SK-N-SH (cell line): ENCODE measurements at regions not wholly inside any gene's neighbourhood (a gene's known extent, or its start where the extent isn't known, plus 50 kb on each side); places are given as distances from the start of the nearest gene placed in this dataset.

ENCODE experiments used
- CTCF ChIA-PET: fragments of 300-600, 350-600 bp; formaldehyde crosslinking; extraction: SDS; loops from one replicate; lab custom pipeline; 2021; lab: Yijun Ruan, JAX
- POLR2A ChIA-PET: fragments of 350-600 bp; sonication (Branson Sonifier 250); formaldehyde crosslinking; extraction: SDS; loops from one replicate; lab custom pipeline; 2020; ENCODE audit warnings: antibody characterized with exemption, inconsistent platforms; lab: Yijun Ruan, JAX
- DNase-seq: peaks from one replicate; pipeline ENCODE4 v3.0.0; 2012
- H2AFZ ChIP-seq: fragments of 200-600 bp; sonication (generic); 2 replicates; pipeline ENCODE4 v1.8.1; 2016; ENCODE audit warnings: antibody characterized with exemption, mild to moderate bottlenecking, low read depth
- H3F3A ChIP-seq: fragments of 200-600 bp; sonication (generic); replicated peaks from 2 replicates; pipeline ENCODE3; 2016; ENCODE audit warnings: antibody characterized with exemption, mild to moderate bottlenecking; ENCODE audit not compliant: insufficient read depth
- H3K27ac ChIP-seq, 2 experiments: fragments of 200-500 bp in 1 of 2; fragments of 200-600 bp in 1 of 2; sonication (Bioruptor generic) in 1 of 2; sonication (generic), shearing (Covaris generic) in 1 of 2; 2 replicates each; pipeline versions ENCODE4 v1.5.1 to v1.6.1; 2014 to 2016; ENCODE audit warnings: low read depth in 2 of 2, inconsistent platforms in 1 of 2, low read length in 1 of 2, mild to moderate bottlenecking in 1 of 2, mixed read lengths in 1 of 2
- H3K27me3 ChIP-seq: fragments of 200-600 bp; sonication (generic), shearing (Covaris generic); 2 replicates; pipeline ENCODE4 v1.6.1; 2016; ENCODE audit warnings: mixed run types; ENCODE audit not compliant: insufficient read depth
- H3K36me3 ChIP-seq, 2 experiments: fragments of 200-500 bp in 1 of 2; fragments of 200-600 bp in 1 of 2; sonication (Bioruptor generic) in 1 of 2; sonication (generic) in 1 of 2; replicated peaks in 1 of 2; 2 replicates each; pipeline versions ENCODE3 to v1.5.1; 2014 to 2016; ENCODE audit warnings: low read length in 1 of 2, mild to moderate bottlenecking in 1 of 2; ENCODE audit not compliant: insufficient read depth in 2 of 2, control insufficient read depth in 1 of 2
- H3K4me1 ChIP-seq, 2 experiments: fragments of 200-500 bp in 1 of 2; fragments of 200-600 bp in 1 of 2; sonication (Bioruptor generic) in 1 of 2; sonication (generic), shearing (Covaris generic) in 1 of 2; 2 replicates each; pipeline versions ENCODE4 v1.5.1 to v1.6.1; 2014 to 2016; ENCODE audit warnings: low read depth in 1 of 2, low read length in 1 of 2, mixed run types in 1 of 2; ENCODE audit not compliant: insufficient read depth in 2 of 2, control insufficient read depth in 1 of 2
- H3K4me2 ChIP-seq: fragments of 200-600 bp; sonication (generic), shearing (Covaris generic); 2 replicates; pipeline ENCODE4 v1.6.1; 2017; ENCODE audit warnings: mixed run types
- H3K4me3 ChIP-seq, 2 experiments: fragments of 200-500 bp in 1 of 2; fragments of 200-600 bp in 1 of 2; sonication (Bioruptor generic) in 1 of 2; sonication (generic), shearing (Covaris generic) in 1 of 2; 2 replicates each; pipeline versions ENCODE4 v1.5.1 to v1.8.1; 2014 to 2016; ENCODE audit warnings: low read depth in 2 of 2, inconsistent platforms in 1 of 2, low read length in 1 of 2, mild to moderate bottlenecking in 1 of 2, mixed read lengths in 1 of 2, moderate library complexity in 1 of 2
- H3K79me2 ChIP-seq: fragments of 200-600 bp; sonication (generic); 2 replicates; pipeline ENCODE4 v1.8.1; 2017; ENCODE audit warnings: mild to moderate bottlenecking; ENCODE audit not compliant: insufficient read depth
- H3K9ac ChIP-seq: fragments of 200-600 bp; sonication (generic); 2 replicates; pipeline ENCODE4 v1.6.1; 2017; ENCODE audit warnings: mixed run types
- H3K9me2 ChIP-seq: fragments of 200-600 bp; sonication (generic); 2 replicates; pipeline ENCODE4 v1.6.1; 2017; ENCODE audit warnings: mixed run types
- H3K9me3 ChIP-seq: fragments of 200-600 bp; sonication (generic); 2 replicates; pipeline ENCODE4 v1.6.1; 2017; ENCODE audit warnings: mixed run types, mild to moderate bottlenecking, moderate library complexity
- H4K20me1 ChIP-seq: fragments of 200-600 bp; sonication (generic); 2 replicates; pipeline ENCODE4 v1.6.1; 2017; ENCODE audit warnings: mild to moderate bottlenecking, mixed run types; ENCODE audit not compliant: insufficient read depth
- EZH2phosphoT487 ChIP-seq: fragments of 200-600 bp; sonication (generic); IDR thresholded peaks from 2 replicates; pipeline ENCODE4 v1.6.1; 2017; ENCODE audit warnings: low read depth, mixed run types, mild to moderate bottlenecking, antibody characterized with exemption, moderate library complexity, borderline replicate concordance
- FOXJ3 ChIP-seq: sonication (generic); formaldehyde crosslinking; IDR thresholded peaks from 2 replicates; pipeline ENCODE4 v1.5.1; 2020; ENCODE audit warnings: mild to moderate bottlenecking, missing genetic modification reagents
- FOXM1 ChIP-seq: IDR thresholded peaks from 2 replicates; pipeline ENCODE4 v1.4.0; 2012; ENCODE audit warnings: low read depth, mild to moderate bottlenecking
- GABPA ChIP-seq: IDR thresholded peaks from 2 replicates; pipeline ENCODE4 v1.4.0; 2012; ENCODE audit warnings: low read depth, mild to moderate bottlenecking
- GATA2 ChIP-seq: sonication (generic); formaldehyde crosslinking; IDR thresholded peaks from 2 replicates; pipeline ENCODE4 v1.5.0; 2020; ENCODE audit warnings: mild to moderate bottlenecking, missing genetic modification reagents
- IRF3 ChIP-seq: fragments of 150-350 bp; IDR thresholded peaks from 2 replicates; pipeline ENCODE4 v1.6.1; 2016; ENCODE audit warnings: mild to moderate bottlenecking, low read depth, low read length
- JUND ChIP-seq: IDR thresholded peaks from 2 replicates; pipeline ENCODE4 v1.4.0; 2012
- MAX ChIP-seq: IDR thresholded peaks from 2 replicates; pipeline ENCODE4 v1.4.0; 2012; ENCODE audit warnings: low read depth
- MEF2A ChIP-seq: IDR thresholded peaks from 2 replicates; pipeline ENCODE4 v1.4.0; 2012; ENCODE audit warnings: low read depth, borderline replicate concordance
- MXI1 ChIP-seq: IDR thresholded peaks from 2 replicates; pipeline ENCODE4 v1.6.1; 2012; ENCODE audit warnings: mild to moderate bottlenecking, low read depth, low read length, improper control_type of control experiment
- NFIC ChIP-seq: IDR thresholded peaks from 2 replicates; pipeline ENCODE4 v1.4.0; 2012; ENCODE audit warnings: borderline replicate concordance
- RAD21 ChIP-seq: IDR thresholded peaks from 2 replicates; pipeline ENCODE4 v1.6.1; 2012; ENCODE audit warnings: mild to moderate bottlenecking, low read length
- REST ChIP-seq: IDR thresholded peaks from 2 replicates; pipeline ENCODE4 v1.6.1; 2012; ENCODE audit warnings: mild to moderate bottlenecking, low read depth, low read length, moderate library complexity
- RXRA ChIP-seq: IDR thresholded peaks from 2 replicates; pipeline ENCODE4 v1.4.0; 2012; ENCODE audit warnings: low read depth, mild to moderate bottlenecking, borderline replicate concordance
- SIN3A ChIP-seq: IDR thresholded peaks from 2 replicates; pipeline ENCODE4 v1.6.1; 2012; ENCODE audit warnings: low read depth, mild to moderate bottlenecking, low read length, moderate library complexity, borderline replicate concordance
- TAF1 ChIP-seq: IDR thresholded peaks from 2 replicates; pipeline ENCODE4 v1.6.1; 2012; ENCODE audit warnings: low read depth, mild to moderate bottlenecking, low read length, moderate library complexity, borderline replicate concordance
- TCF12 ChIP-seq: IDR thresholded peaks from 2 replicates; pipeline ENCODE4 v1.4.0; 2012
- TEAD4 ChIP-seq: IDR thresholded peaks from 2 replicates; pipeline ENCODE4 v1.4.0; 2012; ENCODE audit warnings: mild to moderate bottlenecking, borderline replicate concordance; ENCODE audit not compliant: insufficient read depth
- WGBS: methylation state at CpG from one replicate; pipeline ENCODE4 v1.1.6; 2017; ENCODE audit warnings: low lambda C conversion rate; 5-methylcytosine and 5-hydroxymethylcytosine counted together

- no peaks in the 10 kb centered on the region for H3K36me3 ChIP-seq
- WGBS, result 60% methylated on average over 9 of the region's 9 CpGs
- no peaks in the 10 kb centered on the region for H3K27me3 ChIP-seq
- H3K9me2 ChIP-seq, result no peaks in the 10 kb centered on the region
- POLR2A ChIA-PET, result no interaction called here
- no peaks in the 10 kb centered on the region for H3K4me1 ChIP-seq
- H3K79me2 ChIP-seq, result no peaks in the 10 kb centered on the region
- TF ChIP-seq TCF12 (no peak), MEF2A (no peak), TEAD4 (no peak), GATA2 (CRISPR knock-in tag) (no peak), RAD21 (no peak), FOXM1 (no peak), SIN3A (no peak), GABPA (no peak), MXI1 (no peak), IRF3 (no peak), NFIC (no peak), EZH2phosphoT487 (no peak), FOXJ3 (CRISPR knock-in tag) (no peak), RXRA (no peak), JUND (no peak), REST (no peak), MAX (no peak), TAF1 (no peak)
- H3K4me2 ChIP-seq, result no peak overlapping the region
- CTCF ChIA-PET, result no interaction called here
- H2AFZ ChIP-seq, result no peak overlapping the region
- H3K9me3 ChIP-seq, result no peaks in the 10 kb centered on the region
- no peak overlapping the region for H3K4me3 ChIP-seq
- DNase-seq, result no peak
- H3F3A ChIP-seq, result no peaks in the 10 kb centered on the region
- H3K9ac ChIP-seq, result no peak overlapping the region
- no peaks in the 10 kb centered on the region for H4K20me1 ChIP-seq
- H3K27ac ChIP-seq, result no peak overlapping the region
Observed at GRCh38 chr4:151998723-151999122, 237.9 kb upstream of the GATB start.
